ENCODE measurements at regions not wholly inside any gene's neighbourhood (a gene's known extent, or its start where the extent isn't known, plus 50 kb on each side); places are given as distances from the start of the nearest gene placed in this dataset.

GRCh38 chr20:39234520-39235095 is 272.5 kb downstream of the DHX35 start:
- TF ChIP-seq POLR2A (IDR thresholded peaks at IDR 0.05) (no peak), EP300 (IDR thresholded peaks at IDR 0.05) (no peak)
- TF ChIP-seq, protein P1, sequence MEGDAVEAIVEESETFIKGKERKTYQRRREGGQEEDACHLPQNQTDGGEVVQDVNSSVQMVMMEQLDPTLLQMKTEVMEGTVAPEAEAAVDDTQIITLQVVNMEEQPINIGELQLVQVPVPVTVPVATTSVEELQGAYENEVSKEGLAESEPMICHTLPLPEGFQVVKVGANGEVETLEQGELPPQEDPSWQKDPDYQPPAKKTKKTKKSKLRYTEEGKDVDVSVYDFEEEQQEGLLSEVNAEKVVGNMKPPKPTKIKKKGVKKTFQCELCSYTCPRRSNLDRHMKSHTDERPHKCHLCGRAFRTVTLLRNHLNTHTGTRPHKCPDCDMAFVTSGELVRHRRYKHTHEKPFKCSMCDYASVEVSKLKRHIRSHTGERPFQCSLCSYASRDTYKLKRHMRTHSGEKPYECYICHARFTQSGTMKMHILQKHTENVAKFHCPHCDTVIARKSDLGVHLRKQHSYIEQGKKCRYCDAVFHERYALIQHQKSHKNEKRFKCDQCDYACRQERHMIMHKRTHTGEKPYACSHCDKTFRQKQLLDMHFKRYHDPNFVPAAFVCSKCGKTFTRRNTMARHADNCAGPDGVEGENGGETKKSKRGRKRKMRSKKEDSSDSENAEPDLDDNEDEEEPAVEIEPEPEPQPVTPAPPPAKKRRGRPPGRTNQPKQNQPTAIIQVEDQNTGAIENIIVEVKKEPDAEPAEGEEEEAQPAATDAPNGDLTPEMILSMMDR (IDR thresholded peaks at IDR 0.05) = no peak
- Histone ChIP-seq H3K4me3 (no peak overlapping the region), H3K27me3 (no peaks in the 10 kb centered on the region), H3K9me3 (no peaks in the 10 kb centered on the region), H3K4me1 (no peaks in the 10 kb centered on the region), H3K36me3 (no peaks in the 10 kb centered on the region), H3K27ac (no peak overlapping the region)
- DNase-seq (ENCODE audit: low spot score in 2 of 2) = no peak
- WGBS, 2 donors = 24 to 31% methylated on average over 7 of the region's 7 CpGs

DNA sequence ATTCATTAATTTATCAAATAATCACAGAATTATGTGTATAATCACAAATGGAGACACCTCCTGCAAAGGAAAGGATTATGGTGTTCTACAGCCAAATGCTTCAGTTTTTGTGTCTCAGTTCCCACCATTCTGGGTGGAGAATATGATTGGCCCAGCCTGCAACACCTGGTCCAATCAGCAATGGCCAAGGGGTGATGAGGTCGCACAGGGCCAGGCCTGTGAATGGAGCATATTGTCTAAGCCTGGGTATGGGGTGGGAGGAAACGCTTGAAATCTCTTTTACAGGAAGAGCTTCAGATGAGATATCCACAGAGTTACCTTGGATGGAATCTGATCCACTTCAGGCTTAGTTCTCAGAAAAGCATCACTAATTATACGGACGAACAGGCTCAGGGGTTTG is 271.6 kb downstream of the DHX35 start:
- TF ChIP-seq, protein P1 (IDR thresholded peaks at IDR 0.05) = no peak
- TF ChIP-seq EP300 (IDR thresholded peaks at IDR 0.05) (no peak), POLR2A (IDR thresholded peaks at IDR 0.05) (no peak)
- H3K36me3 ChIP-seq = no peaks in the 10 kb centered on the region
- H3K9me3 ChIP-seq = no peaks in the 10 kb centered on the region
- no peaks in the 10 kb centered on the region for H3K27me3 ChIP-seq
- H3K27ac ChIP-seq = no peak overlapping the region
- H3K4me1 ChIP-seq = no peaks in the 10 kb centered on the region
- H3K4me3 ChIP-seq = no peak overlapping the region
- WGBS, 2 donors = 78 to 83% methylated on average over 4 of the region's 4 CpGs
- DNase-seq (ENCODE audit: low spot score in 2 of 2) = no peak

DNA sequence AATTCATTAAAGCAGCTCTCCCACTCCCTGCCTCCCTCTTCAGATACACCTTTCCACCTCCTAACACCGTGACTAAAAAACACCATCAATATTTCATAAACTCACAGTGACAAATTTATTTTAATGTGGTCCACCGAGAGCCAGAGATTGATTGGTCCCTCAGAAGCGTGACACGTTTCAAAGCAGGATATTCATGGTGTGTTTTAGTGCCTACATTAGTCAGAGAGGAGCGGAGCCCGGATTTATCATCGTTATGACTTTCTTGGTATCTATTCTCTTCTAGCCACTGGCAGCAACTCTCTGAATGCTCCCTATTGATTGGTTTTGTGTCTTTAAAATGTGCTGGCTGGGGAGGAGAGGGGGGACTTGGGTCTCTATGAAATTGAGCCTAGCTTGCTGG is 265.3 kb downstream of the DHX35 start:
- no peak for TF ChIP-seq POLR2A (IDR thresholded peaks at IDR 0.05)
- no peak overlapping the region for H3K4me3 ChIP-seq
- DNase-seq (ENCODE audit: low spot score in 2 of 2) = no peak
- no peaks in the 10 kb centered on the region for H3K4me1 ChIP-seq
- no peaks in the 10 kb centered on the region for H3K9me3 ChIP-seq
- no peaks in the 10 kb centered on the region for H3K27me3 ChIP-seq
- WGBS, 2 donors = 48 to 56% methylated on average over 7 of the region's 7 CpGs
- no peak overlapping the region for H3K27ac ChIP-seq
- no peaks in the 10 kb centered on the region for H3K36me3 ChIP-seq

DNA sequence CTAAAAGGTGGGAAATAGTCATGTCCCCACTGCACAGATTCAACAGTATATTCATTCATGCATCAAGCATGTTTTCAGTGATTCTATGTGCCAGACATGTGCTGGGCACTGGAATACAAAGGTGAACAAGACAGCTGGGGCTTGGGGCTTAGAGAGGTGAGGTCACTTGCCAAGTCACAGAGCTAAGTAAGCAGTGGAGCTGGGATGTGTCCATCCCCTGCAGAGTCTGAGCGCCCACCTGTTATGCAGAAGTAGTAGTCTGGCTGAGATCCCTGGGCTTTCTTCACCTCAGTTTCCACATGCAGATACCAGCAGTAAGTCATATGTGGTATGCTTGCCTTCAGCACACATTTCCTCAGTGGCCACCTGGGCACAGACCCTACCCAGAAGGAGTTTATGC is 263.8 kb downstream of the DHX35 start:
- no peak for DNase-seq (ENCODE audit: low spot score in 2 of 2)
- TF ChIP-seq, protein P1 (IDR thresholded peaks at IDR 0.05) = no peak
- TF ChIP-seq EP300 (IDR thresholded peaks at IDR 0.05) = no peak
- no peak for TF ChIP-seq POLR2A (IDR thresholded peaks at IDR 0.05)
- H3K36me3 ChIP-seq = no peaks in the 10 kb centered on the region
- no peaks in the 10 kb centered on the region for H3K9me3 ChIP-seq
- H3K4me1 ChIP-seq = no peaks in the 10 kb centered on the region
- H3K27me3 ChIP-seq = no peaks in the 10 kb centered on the region
- 91 to 100% methylated on average over 1 of the region's 1 CpG for WGBS, 2 donors
- H3K4me3 ChIP-seq = no peak overlapping the region
- no peak overlapping the region for H3K27ac ChIP-seq

GRCh38 chr20:39225536-39225935 is 263.4 kb downstream of the DHX35 start:
- no peaks in the 10 kb centered on the region for H3K9me3 ChIP-seq
- TF ChIP-seq EP300 (IDR thresholded peaks at IDR 0.05) (no peak), POLR2A (IDR thresholded peaks at IDR 0.05) (no peak)
- TF ChIP-seq, protein P1 (IDR thresholded peaks at IDR 0.05) = no peak
- no peak overlapping the region for H3K4me3 ChIP-seq
- no peaks in the 10 kb centered on the region for H3K4me1 ChIP-seq
- WGBS, 2 donors = 48 to 55% methylated on average over 5 of the region's 5 CpGs
- H3K27me3 ChIP-seq = no peaks in the 10 kb centered on the region
- no peak overlapping the region for H3K27ac ChIP-seq
- H3K36me3 ChIP-seq = no peaks in the 10 kb centered on the region
- no peak for DNase-seq (ENCODE audit: low spot score in 2 of 2)

- H3K27ac ChIP-seq = no peak overlapping the region
- H3K9me3 ChIP-seq = no peaks in the 10 kb centered on the region
- DNase-seq (ENCODE audit: low spot score in 2 of 2) = no peak
- no peak for TF ChIP-seq EP300 (IDR thresholded peaks at IDR 0.05)
- TF ChIP-seq, protein P1 (IDR thresholded peaks at IDR 0.05) = no peak
- TF ChIP-seq POLR2A (IDR thresholded peaks at IDR 0.05) = no peak
- WGBS, 2 donors = 21 to 35% methylated on average over 1 of the region's 1 CpG
- H3K4me3 ChIP-seq = no peak overlapping the region
- no peaks in the 10 kb centered on the region for H3K27me3 ChIP-seq
- no peaks in the 10 kb centered on the region for H3K4me1 ChIP-seq
- H3K36me3 ChIP-seq = no peaks in the 10 kb centered on the region
These were observed 260.0 kb downstream of the DHX35 start for GRCh38 chr20:39222101-39222500.

Measured in tibial nerve (tissue), 4 donors.